Subcutaneous abdominal adipose tissue (tissue), 5 donors: ENCODE measurements at regions not wholly inside any gene's neighbourhood (a gene's known extent, or its start where the extent isn't known, plus 50 kb on each side); places are given as distances from the start of the nearest gene placed in this dataset.

Experiments
- H3K27ac ChIP-seq: one replicate; pipeline ENCODE4 v1.7.0; 2013; ENCODE audit warnings: low read depth, mild to moderate bottlenecking, inconsistent platforms, low read length, moderate library complexity
- H3K27me3 ChIP-seq, 5 donors: one replicate each; pipeline ENCODE4 v1.7.0; 2013; ENCODE audit warnings: low read length in 5 of 5, inconsistent platforms in 1 of 5; ENCODE audit not compliant: control insufficient read depth in 5 of 5, insufficient read depth in 4 of 5
- H3K36me3 ChIP-seq, 5 donors: one replicate each; pipeline ENCODE4 v1.7.0; 2013; ENCODE audit warnings: low read length in 5 of 5; ENCODE audit not compliant: control insufficient read depth in 5 of 5, insufficient read depth in 5 of 5
- H3K4me1 ChIP-seq, 5 donors: one replicate each; pipeline ENCODE4 v1.7.0; 2013; ENCODE audit warnings: low read length in 5 of 5, mild to moderate bottlenecking in 3 of 5, moderate library complexity in 1 of 5; ENCODE audit not compliant: control insufficient read depth in 5 of 5, insufficient read depth in 5 of 5
- H3K4me3 ChIP-seq, 5 donors: one replicate each; pipeline ENCODE4 v1.7.0; 2013; ENCODE audit warnings: low read length in 5 of 5, low read depth in 1 of 5
- H3K9ac ChIP-seq, 5 donors: one replicate each; pipeline ENCODE4 v1.7.0; 2013; ENCODE audit warnings: low read length in 5 of 5, mild to moderate bottlenecking in 4 of 5, moderate library complexity in 3 of 5
- H3K9me3 ChIP-seq, 5 donors: one replicate each; pipeline ENCODE4 v1.7.0; 2013; ENCODE audit warnings: low read length in 5 of 5; ENCODE audit not compliant: control insufficient read depth in 5 of 5
- donor health status: healthy.
- donor health status: healthy.
- donor health status: healthy.
- donor health status: healthy.
- donor health status: healthy.

DNA sequence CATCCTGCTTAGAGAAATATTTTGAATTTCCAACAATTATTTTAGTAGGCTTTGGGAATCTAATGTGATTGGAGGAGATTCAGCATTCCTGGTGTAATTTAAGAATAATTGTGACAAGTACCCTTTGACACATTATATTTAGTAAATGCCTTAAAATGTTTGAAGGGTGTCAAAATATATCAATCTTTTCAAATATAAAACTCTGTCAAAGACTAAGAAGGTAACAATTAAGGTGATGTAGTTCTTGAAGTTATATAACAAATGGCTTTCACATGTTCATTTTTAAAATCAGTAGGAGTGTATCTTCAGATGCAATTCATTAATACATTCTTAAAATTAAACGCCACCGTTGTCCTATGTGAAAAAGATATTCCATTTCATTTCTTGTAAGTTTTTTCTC, 1977.1 kb upstream of the CDH9 start:
- Histone ChIP-seq H3K9ac (no peak overlapping the region), H3K27me3 (no peaks in the 10 kb centered on the region), H3K9me3 (peaks cover 0 to 2% (median 0%) of the 10 kb centered on the region in 5 donors), H3K4me3 (no peak overlapping the region), H3K4me1 (no peaks in the 10 kb centered on the region), H3K27ac (no peak overlapping the region), H3K36me3 (no peaks in the 10 kb centered on the region)

DNA sequence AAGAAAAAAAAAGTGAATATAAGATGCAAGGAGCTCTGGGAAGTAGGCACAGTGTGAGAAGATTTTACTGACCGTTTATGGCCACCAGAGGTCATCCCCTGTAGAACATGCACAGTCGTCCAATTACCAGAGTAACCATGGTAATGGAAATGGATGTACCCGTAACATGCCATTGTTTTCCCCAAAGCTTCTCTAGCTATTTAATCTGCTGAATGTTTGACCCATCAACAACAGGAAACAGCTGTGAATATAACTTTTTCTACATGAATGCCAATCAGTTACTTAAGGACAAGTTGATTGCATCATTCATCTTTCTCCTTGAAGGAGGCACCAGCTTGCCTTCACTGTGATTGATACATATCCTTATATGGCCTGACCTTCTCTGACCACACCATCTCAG, 1967.0 kb upstream of the CDH9 start:
- no peaks in the 10 kb centered on the region for H3K4me1 ChIP-seq
- no peaks in the 10 kb centered on the region for H3K36me3 ChIP-seq
- H3K9ac ChIP-seq = no peak overlapping the region
- H3K4me3 ChIP-seq = no peak overlapping the region
- no peaks in the 10 kb centered on the region for H3K27me3 ChIP-seq
- H3K27ac ChIP-seq = no peak overlapping the region
- no peaks in the 10 kb centered on the region for H3K9me3 ChIP-seq

DNA sequence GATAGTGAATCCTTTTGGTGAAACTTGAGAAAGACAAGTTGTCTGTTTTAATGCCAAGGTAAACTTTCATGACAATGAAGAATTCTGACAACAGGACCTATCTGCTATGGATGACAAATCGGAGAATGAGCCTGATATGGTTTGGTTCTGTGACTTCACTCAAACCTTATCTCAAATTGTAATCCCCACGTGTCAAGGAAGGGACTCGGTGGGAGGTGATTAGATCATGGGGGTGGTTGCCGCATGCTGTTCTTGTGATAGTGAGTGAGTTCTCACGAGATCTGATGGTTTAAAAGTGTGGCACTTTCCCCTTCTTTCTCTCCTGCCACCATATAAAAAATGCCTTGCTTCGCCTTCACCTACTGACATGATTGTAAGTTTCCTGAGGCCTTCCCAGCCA, 1964.1 kb upstream of the CDH9 start:
- no peaks in the 10 kb centered on the region for H3K9me3 ChIP-seq
- no peak overlapping the region for H3K9ac ChIP-seq
- H3K27ac ChIP-seq = no peak overlapping the region
- H3K4me3 ChIP-seq = no peak overlapping the region
- H3K4me1 ChIP-seq = no peaks in the 10 kb centered on the region
- no peaks in the 10 kb centered on the region for H3K27me3 ChIP-seq
- no peaks in the 10 kb centered on the region for H3K36me3 ChIP-seq

DNA sequence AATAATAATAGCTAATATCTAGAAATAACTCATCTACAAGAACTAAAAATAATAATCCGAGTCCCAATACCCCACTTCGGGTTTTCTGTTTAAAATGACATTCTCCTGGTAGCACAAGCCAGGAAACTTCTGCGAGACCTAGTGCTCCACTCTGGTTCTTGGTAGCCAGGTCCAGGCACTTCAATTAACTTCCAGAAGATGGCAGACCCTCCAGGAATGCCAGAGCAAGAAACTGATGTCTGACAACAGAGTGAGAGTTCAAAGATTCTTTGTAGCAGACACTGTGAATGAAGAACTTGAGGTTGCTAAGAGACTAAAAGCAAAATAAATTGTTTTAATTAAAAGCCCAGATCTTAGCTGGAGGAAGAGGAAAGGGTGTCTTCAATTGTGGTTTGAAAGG, 1963.3 kb upstream of the CDH9 start:
- Histone ChIP-seq H3K27ac (no peak overlapping the region), H3K36me3 (no peaks in the 10 kb centered on the region), H3K4me3 (no peak overlapping the region), H3K27me3 (no peaks in the 10 kb centered on the region), H3K4me1 (no peaks in the 10 kb centered on the region), H3K9me3 (no peaks in the 10 kb centered on the region), H3K9ac (no peak overlapping the region)

- Histone ChIP-seq H3K4me1 (no peaks in the 10 kb centered on the region), H3K27ac (no peak overlapping the region), H3K36me3 (no peaks in the 10 kb centered on the region), H3K9me3 (peaks cover 0 to 19% (median 7%) of the 10 kb centered on the region in 5 donors), H3K27me3 (no peaks in the 10 kb centered on the region), H3K4me3 (no peak overlapping the region), H3K9ac (no peak overlapping the region)
Observed at GRCh38 chr5:28984639-28985038, 1946.3 kb upstream of the CDH9 start.

DNA sequence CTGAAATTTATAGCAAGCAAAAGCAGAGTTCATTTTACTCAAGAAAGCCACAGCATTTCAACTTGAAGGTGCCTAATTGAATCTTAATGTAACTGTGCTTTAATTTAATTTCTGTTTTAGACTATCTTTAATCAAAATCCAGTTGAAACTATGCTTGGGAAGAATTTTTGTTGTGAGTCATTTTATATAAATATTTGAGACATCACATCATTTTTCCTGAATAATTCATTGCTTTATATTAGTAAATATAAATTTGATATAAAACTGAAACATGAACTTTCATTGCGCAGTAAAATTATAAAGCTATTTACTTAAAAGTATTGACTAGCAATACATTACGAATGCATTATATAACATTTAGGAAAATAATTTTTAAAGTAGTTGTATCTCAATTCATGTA, 1937.1 kb upstream of the CDH9 start:
- Histone ChIP-seq H3K4me1 (no peaks in the 10 kb centered on the region), H3K27ac (no peak overlapping the region), H3K9me3 (peaks cover 0 to 13% (median 4%) of the 10 kb centered on the region in 5 donors), H3K27me3 (no peaks in the 10 kb centered on the region), H3K4me3 (no peak overlapping the region), H3K36me3 (no peaks in the 10 kb centered on the region), H3K9ac (no peak overlapping the region)

DNA sequence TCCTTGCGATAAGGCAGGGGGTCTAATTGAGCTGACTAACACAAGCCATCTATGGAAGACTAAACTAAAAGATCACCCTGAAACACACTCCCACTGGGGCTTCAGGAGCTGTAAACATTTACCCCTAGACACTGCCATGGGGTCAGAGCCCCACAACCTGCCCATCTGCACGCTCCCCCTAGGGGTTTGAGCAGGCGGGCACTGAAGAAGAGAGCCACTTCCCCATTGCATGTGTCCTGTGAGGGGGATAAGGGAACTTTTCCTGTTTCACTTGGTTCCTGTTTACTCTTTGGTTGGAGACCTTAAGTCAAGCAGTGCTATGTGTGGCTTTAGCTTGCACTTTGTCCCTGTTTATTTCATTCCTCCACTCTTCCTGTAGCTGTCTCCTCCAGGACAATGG, 1929.5 kb upstream of the CDH9 start:
- H3K9me3 ChIP-seq = peaks cover 0 to 6% (median 0%) of the 10 kb centered on the region in 5 donors
- H3K4me3 ChIP-seq = no peak overlapping the region
- no peaks in the 10 kb centered on the region for H3K36me3 ChIP-seq
- H3K27ac ChIP-seq = no peak overlapping the region
- no peaks in the 10 kb centered on the region for H3K4me1 ChIP-seq
- H3K9ac ChIP-seq = no peak overlapping the region
- H3K27me3 ChIP-seq = no peaks in the 10 kb centered on the region

DNA sequence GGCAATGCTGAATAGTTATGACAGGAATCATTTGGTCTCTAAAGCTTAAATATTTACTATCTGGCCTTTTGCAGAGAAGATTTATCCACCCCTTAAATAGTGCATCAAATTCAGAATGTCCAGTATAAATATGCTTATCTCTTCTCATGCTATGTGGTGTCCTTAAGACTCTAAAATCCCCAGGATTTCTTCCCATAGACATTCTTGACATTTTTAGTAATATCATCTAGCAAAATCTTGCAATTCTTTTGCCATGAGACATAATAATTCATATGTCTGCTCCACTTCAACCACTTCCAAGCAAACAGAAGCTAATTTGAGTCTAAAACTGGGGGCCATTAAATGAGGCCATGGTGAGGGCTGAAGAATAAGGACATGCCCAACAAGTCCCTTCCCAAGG, 1923.4 kb upstream of the CDH9 start:
- no peak overlapping the region for H3K4me3 ChIP-seq
- no peak overlapping the region for H3K27ac ChIP-seq
- no peaks in the 10 kb centered on the region for H3K9me3 ChIP-seq
- no peaks in the 10 kb centered on the region for H3K4me1 ChIP-seq
- no peaks in the 10 kb centered on the region for H3K27me3 ChIP-seq
- no peaks in the 10 kb centered on the region for H3K36me3 ChIP-seq
- H3K9ac ChIP-seq = no peak overlapping the region

DNA sequence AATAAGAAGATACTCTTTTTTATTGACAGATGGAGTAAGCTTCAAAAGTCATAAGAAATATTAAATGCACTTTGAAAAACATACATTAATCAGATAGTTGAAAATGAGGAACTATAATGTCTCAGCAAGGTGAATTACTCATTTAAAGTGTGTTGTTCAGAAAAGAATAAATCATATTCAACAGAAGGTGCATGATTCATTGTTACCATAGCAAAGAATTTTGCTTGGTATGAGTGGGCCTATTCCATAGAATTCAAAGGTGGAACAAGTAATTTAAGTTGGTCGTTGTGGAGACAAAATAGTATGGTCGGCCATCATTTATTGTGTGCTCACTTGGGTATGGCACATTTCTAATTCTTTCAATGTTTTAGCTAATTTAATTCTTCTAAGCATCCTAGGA, 1920.2 kb upstream of the CDH9 start:
- Histone ChIP-seq H3K36me3 (no peaks in the 10 kb centered on the region), H3K4me3 (no peak overlapping the region), H3K9ac (no peak overlapping the region), H3K9me3 (no peaks in the 10 kb centered on the region), H3K4me1 (no peaks in the 10 kb centered on the region), H3K27ac (no peak overlapping the region), H3K27me3 (no peaks in the 10 kb centered on the region)

- Histone ChIP-seq H3K9me3 (no peaks in the 10 kb centered on the region), H3K27ac (no peak overlapping the region), H3K27me3 (no peaks in the 10 kb centered on the region), H3K9ac (no peak overlapping the region), H3K36me3 (no peaks in the 10 kb centered on the region), H3K4me1 (no peaks in the 10 kb centered on the region), H3K4me3 (no peak overlapping the region)
Observed at GRCh38 chr5:28957450-28957849, 1919.1 kb upstream of the CDH9 start.

GRCh38 chr5:28954074-28954473, 1915.7 kb upstream of the CDH9 start:
- Histone ChIP-seq H3K27ac (no peak overlapping the region), H3K9ac (no peak overlapping the region), H3K27me3 (no peaks in the 10 kb centered on the region), H3K36me3 (no peaks in the 10 kb centered on the region), H3K9me3 (no peaks in the 10 kb centered on the region), H3K4me3 (no peak overlapping the region), H3K4me1 (no peaks in the 10 kb centered on the region)
